ENCODE measurements at regions not wholly inside any gene's neighbourhood (a gene's known extent, or its start where the extent isn't known, plus 50 kb on each side); places are given as distances from the start of the nearest gene placed in this dataset.

GRCh38 chr13:106103779-106104178 is 431.7 kb downstream of the EFNB2 start:
- no peak for TF ChIP-seq CTCF (IDR thresholded peaks at IDR 0.05)

GRCh38 chr13:106102786-106103185 is 432.7 kb downstream of the EFNB2 start:
- no peak for TF ChIP-seq CTCF (IDR thresholded peaks at IDR 0.05)

- no peak for TF ChIP-seq CTCF (IDR thresholded peaks at IDR 0.05)
These were observed 434.3 kb downstream of the EFNB2 start for GRCh38 chr13:106101201-106101600.

- no peak for TF ChIP-seq CTCF (IDR thresholded peaks at IDR 0.05)
These were observed 435.1 kb downstream of the EFNB2 start for GRCh38 chr13:106100171-106100919.

- TF ChIP-seq CTCF (IDR thresholded peaks at IDR 0.05), result no peak
These were observed 435.7 kb downstream of the EFNB2 start for GRCh38 chr13:106099765-106100164.

GRCh38 chr13:106098778-106099177 is 436.7 kb downstream of the EFNB2 start:
- no peak for TF ChIP-seq CTCF (IDR thresholded peaks at IDR 0.05)

- TF ChIP-seq CTCF (IDR thresholded peaks at IDR 0.05), result no peak
These were observed 438.8 kb downstream of the EFNB2 start for GRCh38 chr13:106096661-106097092.

GRCh38 chr13:106095919-106096318 is 439.5 kb downstream of the EFNB2 start:
- TF ChIP-seq CTCF (IDR thresholded peaks at IDR 0.05), result no peak
